ENCODE measurements at regions not wholly inside any gene's neighbourhood (a gene's known extent, or its start where the extent isn't known, plus 50 kb on each side); places are given as distances from the start of the nearest gene placed in this dataset.

DNA sequence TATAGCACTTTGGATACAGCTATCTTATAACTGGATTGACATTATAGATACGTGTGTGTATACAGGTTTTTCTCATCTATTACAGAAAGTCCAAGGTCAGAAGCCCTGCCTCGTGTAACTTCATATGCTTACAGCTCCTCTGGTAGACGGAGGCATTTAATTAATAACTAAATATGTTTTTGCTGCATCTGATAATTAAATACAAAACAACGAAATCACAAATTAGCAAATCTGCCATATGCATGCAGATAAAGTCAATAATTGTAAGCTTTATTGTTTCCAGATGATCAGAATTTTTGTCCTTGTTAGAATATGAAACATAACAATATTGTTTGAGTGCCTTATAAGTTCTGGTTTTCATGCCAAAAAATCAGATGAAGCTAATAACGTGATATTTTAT, 717.7 kb downstream of the LIG4 start:
- intact Hi-C loops (cut with DNase I): no loop called here
- no peak for TF ChIP-seq CTCF (IDR thresholded peaks at IDR 0.05)
- H3K27ac ChIP-seq: no peak overlapping the region
- no peak for ATAC-seq
- peaks cover 0 to 2% of the 10 kb centered on the region in 2 donors for H3K9me3 ChIP-seq
- no peaks in the 10 kb centered on the region for H3K4me1 ChIP-seq
- DNase-seq: no peak
- no peaks in the 10 kb centered on the region for H3K27me3 ChIP-seq
- no peak overlapping the region for H3K4me3 ChIP-seq
- H3K36me3 ChIP-seq: no peaks in the 10 kb centered on the region

- DNase-seq (no peak), ATAC-seq (no peak)
- Histone ChIP-seq H3K27ac (no peak overlapping the region), H3K27me3 (no peaks in the 10 kb centered on the region), H3K36me3 (no peaks in the 10 kb centered on the region), H3K4me3 (no peak overlapping the region), H3K4me1 (no peaks in the 10 kb centered on the region), H3K9me3 (peaks cover 0 to 18% of the 10 kb centered on the region in 2 donors)
- TF ChIP-seq CTCF (IDR thresholded peaks at IDR 0.05): no peak
- intact Hi-C loops (cut with DNase I): no loop called here
These were observed 722.1 kb downstream of the LIG4 start for GRCh38 chr13:107493266-107493665.

DNA sequence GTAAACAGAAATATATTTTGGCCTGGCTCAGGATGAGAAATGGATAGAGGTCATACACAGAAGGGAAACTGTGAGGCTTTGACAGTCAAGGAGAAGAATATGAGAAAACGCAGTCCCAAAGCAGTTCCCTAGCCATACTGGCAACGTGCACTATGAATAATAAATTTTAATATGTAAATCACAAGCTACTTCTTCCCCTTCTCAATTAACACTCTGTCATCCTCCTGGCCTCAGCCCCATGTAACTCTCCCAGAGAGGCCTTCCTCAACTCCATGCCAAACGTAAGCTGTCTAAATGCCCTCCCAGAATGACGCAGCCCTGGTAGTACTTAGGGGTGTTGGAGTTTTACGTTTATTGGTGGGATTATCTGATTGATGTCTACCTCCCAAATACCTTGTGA, 732.6 kb downstream of the LIG4 start:
- no peaks in the 10 kb centered on the region for H3K4me1 ChIP-seq
- H3K27me3 ChIP-seq: no peaks in the 10 kb centered on the region
- H3K36me3 ChIP-seq: no peaks in the 10 kb centered on the region
- ATAC-seq: no peak
- H3K9me3 ChIP-seq: peaks cover 0 to 3% of the 10 kb centered on the region in 2 donors
- DNase-seq: no peak
- TF ChIP-seq CTCF (IDR thresholded peaks at IDR 0.05): no peak
- no peak overlapping the region for H3K27ac ChIP-seq
- intact Hi-C loops (cut with DNase I): no loop called here
- no peak overlapping the region for H3K4me3 ChIP-seq

DNA sequence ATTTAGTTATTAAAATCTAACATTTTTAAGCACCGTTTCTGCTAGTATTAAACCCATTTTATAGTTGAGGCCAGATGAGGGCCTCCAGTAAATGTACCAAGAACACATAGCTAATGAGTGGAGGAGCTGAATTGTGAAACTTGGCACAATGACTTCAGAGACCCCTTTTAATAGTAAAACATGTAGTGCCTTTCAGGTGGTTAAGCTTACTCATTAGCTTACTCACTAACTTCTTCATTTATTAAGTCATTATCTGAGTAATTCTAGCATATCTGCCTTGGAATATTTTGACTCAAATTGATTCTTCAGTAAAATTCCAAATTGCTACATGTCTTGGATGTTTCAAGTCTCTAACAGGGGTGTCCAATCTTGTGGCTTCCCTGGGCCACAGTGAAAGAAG, 735.2 kb downstream of the LIG4 start:
- no peaks in the 10 kb centered on the region for H3K4me1 ChIP-seq
- intact Hi-C loops (cut with DNase I): no loop called here

GRCh38 chr13:107477772-107478379, 737.5 kb downstream of the LIG4 start:
- no peaks in the 10 kb centered on the region for H3K27me3 ChIP-seq
- intact Hi-C loops (cut with DNase I): no loop called here
- no peak for TF ChIP-seq CTCF (IDR thresholded peaks at IDR 0.05)
- ATAC-seq: no peak
- no peak overlapping the region for H3K4me3 ChIP-seq
- no peak overlapping the region for H3K27ac ChIP-seq
- no peaks in the 10 kb centered on the region for H3K4me1 ChIP-seq
- H3K36me3 ChIP-seq: no peaks in the 10 kb centered on the region
- DNase-seq: no peak
- no peaks in the 10 kb centered on the region for H3K9me3 ChIP-seq

More for the DNA sequence above, 735.2 kb downstream of the LIG4 start:
- no peak for TF ChIP-seq CTCF (IDR thresholded peaks at IDR 0.05)
- no peak for ATAC-seq
- Histone ChIP-seq H3K27me3 (no peaks in the 10 kb centered on the region), H3K27ac (no peak overlapping the region), H3K9me3 (no peaks in the 10 kb centered on the region), H3K4me3 (no peak overlapping the region), H3K36me3 (no peaks in the 10 kb centered on the region)
- DNase-seq: no peak

Measured in left lung (tissue), 4 donors.